Stimulated activated CD4-positive, alpha-beta T cell treated with anti-CD3 and anti-CD28 coated beads, Interleukin-4, amount 100 ng/mL, for 1 hour (primary cell): ENCODE measurements at regions not wholly inside any gene's neighbourhood (a gene's known extent, or its start where the extent isn't known, plus 50 kb on each side); places are given as distances from the start of the nearest gene placed in this dataset.
"Not testable (repeated sequence)": the region's sequence is repeated elsewhere in the genome, so short reads cannot be mapped to it uniquely, and the experiment has no call there.

ENCODE experiments used
- DNase-seq: peaks from one replicate; pipeline ENCODE4 v3.0.0-alpha.2; 2020

- DNase-seq: not testable (repeated sequence)
These were observed 1607.5 kb downstream of the RPIA start for GRCh38 chr2:90298983-90299382.

GRCh38 chr2:90322982-90323381 lies 1631.5 kb downstream of the RPIA start:
- DNase-seq: not testable (repeated sequence)

GRCh38 chr2:90323612-90324558 lies 1632.4 kb downstream of the RPIA start:
- DNase-seq: peak; percentile 8

DNA sequence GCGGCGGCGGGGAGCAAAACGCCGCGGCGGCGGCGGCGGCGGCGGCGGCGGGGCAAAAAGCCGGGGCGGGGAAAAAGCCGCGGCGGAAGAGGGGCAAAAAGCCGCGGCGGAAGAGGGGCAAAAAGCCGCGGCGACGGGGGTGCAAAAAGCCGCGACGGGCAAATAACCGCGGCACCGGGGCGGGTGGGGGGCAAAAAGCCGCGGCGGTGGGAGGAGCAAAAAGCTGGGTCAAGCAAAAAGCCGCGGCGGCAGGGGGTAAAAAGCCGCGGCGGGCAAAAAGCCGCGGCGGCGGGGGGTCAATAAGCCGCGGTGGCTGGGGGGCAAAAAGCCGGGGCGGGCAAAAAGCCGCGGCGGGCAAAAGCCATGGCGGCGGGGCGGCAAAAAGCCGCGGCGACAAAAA lies 1633.2 kb downstream of the RPIA start:
- DNase-seq: not testable (repeated sequence)

- not testable (repeated sequence) for DNase-seq
These were observed 1634.4 kb downstream of the RPIA start for GRCh38 chr2:90325796-90326353.

DNA sequence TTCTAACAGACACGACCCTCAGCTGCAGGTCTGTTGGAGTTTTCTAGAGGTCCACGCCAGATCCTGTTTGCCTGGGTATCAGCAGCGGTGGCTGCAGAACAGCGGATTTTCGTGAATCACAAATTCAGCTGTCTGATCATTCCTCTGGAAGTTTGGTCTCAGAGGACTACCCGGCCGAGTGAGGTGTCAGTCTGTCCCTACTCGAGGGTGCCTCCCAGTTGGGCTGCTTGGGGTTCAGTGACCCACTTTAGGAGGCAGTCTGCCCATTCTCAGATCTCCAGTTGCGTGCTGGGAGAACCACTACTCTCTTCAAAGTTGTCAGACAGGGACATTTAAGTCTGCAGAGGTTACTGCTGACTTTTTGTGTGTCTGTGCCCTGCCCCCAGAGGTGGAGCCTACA lies 1664.1 kb downstream of the RPIA start:
- not testable (repeated sequence) for DNase-seq

GRCh38 chr2:90359344-90359743 lies 1667.9 kb downstream of the RPIA start:
- DNase-seq: not testable (repeated sequence)

DNA sequence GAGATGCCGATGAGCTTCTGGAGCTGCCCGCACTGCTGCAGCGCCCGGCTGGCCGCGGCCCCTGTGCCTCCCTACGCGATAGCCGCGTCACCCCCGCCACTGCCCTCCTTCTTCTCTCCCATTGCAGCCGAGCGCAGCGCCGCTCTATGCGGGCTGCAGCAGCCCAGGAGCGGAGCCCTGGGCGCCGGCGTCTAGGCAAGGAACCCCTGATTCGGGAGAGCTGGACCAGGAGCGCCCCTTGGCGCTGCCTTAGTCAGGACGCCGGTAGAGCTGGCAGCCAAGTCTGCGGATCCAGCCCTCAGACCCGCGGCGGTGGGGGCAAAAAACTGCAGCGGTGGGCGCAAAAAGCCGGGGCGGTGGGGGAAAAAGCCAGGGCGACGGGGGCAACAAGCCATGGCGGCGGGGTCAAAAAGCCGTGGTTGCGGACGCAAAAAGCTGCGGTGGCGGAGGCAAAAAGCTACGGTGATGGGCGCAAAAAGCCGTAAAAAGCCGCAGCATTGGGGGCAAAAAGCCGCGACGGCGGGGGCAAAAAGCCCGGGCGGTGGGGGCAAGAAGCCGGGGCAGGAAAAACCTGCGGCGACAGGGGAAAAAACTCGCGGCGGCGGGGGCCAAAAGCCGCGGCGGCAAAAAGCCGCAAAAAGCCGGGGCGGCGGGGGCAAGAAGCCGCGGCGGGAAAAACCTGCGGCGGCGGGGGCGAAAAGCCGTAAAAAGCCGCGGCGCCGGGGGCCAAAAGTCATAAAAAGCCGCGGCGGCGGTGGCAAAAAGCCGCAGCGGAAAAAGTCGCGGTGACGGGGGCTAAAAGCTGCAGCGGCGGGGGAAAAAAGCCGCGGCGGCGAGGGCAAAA lies 1668.6 kb downstream of the RPIA start:
- DNase-seq: not testable (repeated sequence)

GRCh38 chr2:90360731-90361035 lies 1669.2 kb downstream of the RPIA start:
- not testable (repeated sequence) for DNase-seq
